ENCODE measurements at regions not wholly inside any gene's neighbourhood (a gene's known extent, or its start where the extent isn't known, plus 50 kb on each side); places are given as distances from the start of the nearest gene placed in this dataset.

DNA sequence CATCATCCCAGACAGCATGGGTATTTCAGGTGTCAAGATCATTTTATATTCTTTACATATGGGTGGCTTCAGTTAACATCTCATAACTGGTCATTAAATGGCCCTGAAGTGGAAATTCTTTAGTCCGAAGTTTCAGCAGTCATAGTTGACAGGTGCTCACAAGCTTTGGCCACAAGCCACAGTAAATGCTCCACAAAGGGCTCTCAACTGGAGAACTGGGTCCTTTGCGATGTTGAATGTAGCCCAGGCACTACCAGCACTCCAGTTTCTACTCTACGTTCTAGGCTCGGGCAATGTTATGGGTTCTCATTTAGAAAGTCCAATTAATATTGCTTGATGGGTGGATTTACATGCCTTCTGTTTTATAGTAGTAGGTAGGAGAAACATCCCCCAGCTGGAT lies 206.3 kb downstream of the CWF19L2 start:
- TF ChIP-seq EGR1 (conservative IDR thresholded peaks at IDR 0.05) (no peak), EZH2 (IDR thresholded peaks at IDR 0.05; ENCODE audit: borderline replicate concordance, low read depth, low read length) (no peak), NR1H2 (CRISPR knock-in tag; IDR thresholded peaks at IDR 0.05) (no peak), FOSL1 (tag; conservative IDR thresholded peaks at IDR 0.05) (no peak), KLF6 (CRISPR knock-in tag; IDR thresholded peaks at IDR 0.05; ENCODE audit: borderline replicate concordance) (no peak), DACH1 (IDR thresholded peaks at IDR 0.05; ENCODE audit: partially characterized antibody) (no peak), POLR2A (conservative IDR thresholded peaks at IDR 0.05) (no peak)
- TF ChIP-seq, protein P1, sequence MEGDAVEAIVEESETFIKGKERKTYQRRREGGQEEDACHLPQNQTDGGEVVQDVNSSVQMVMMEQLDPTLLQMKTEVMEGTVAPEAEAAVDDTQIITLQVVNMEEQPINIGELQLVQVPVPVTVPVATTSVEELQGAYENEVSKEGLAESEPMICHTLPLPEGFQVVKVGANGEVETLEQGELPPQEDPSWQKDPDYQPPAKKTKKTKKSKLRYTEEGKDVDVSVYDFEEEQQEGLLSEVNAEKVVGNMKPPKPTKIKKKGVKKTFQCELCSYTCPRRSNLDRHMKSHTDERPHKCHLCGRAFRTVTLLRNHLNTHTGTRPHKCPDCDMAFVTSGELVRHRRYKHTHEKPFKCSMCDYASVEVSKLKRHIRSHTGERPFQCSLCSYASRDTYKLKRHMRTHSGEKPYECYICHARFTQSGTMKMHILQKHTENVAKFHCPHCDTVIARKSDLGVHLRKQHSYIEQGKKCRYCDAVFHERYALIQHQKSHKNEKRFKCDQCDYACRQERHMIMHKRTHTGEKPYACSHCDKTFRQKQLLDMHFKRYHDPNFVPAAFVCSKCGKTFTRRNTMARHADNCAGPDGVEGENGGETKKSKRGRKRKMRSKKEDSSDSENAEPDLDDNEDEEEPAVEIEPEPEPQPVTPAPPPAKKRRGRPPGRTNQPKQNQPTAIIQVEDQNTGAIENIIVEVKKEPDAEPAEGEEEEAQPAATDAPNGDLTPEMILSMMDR (IDR thresholded peaks at IDR 0.05 in 2 of 3, conservative IDR thresholded peaks at IDR 0.05 in 1 of 3; ENCODE audit: insufficient read depth in 2 of 3, low read depth in 1 of 3, low read length in 3 of 3), result no peak
- TF ChIP-seq, protein P2, sequence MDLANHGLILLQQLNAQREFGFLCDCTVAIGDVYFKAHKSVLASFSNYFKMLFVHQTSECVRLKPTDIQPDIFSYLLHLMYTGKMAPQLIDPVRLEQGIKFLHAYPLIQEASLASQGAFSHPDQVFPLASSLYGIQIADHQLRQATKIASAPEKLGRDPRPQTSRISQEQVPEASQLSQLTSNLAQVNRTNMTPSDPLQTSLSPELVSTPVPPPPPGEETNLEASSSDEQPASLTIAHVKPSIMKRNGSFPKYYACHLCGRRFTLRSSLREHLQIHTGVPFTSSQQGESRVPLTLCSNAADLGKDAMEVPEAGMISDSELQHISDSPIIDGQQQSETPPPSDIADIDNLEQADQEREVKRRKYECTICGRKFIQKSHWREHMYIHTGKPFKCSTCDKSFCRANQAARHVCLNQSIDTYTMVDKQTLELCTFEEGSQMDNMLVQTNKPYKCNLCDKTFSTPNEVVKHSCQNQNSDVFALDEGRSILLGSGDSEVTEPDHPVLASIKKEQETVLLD (IDR thresholded peaks at IDR 0.05), result no peak
